Endothelial cell (in vitro differentiated cells): ENCODE measurements at regions not wholly inside any gene's neighbourhood (a gene's known extent, or its start where the extent isn't known, plus 50 kb on each side); places are given as distances from the start of the nearest gene placed in this dataset.

ENCODE experiments used
- DNase-seq: peaks from one replicate; pipeline ENCODE4 v3.0.0; 2021; ENCODE audit warnings: low spot score
- H3K27ac Mint-ChIP-seq: one replicate; pipeline ENCODE4 v1.8.0; 2021; ENCODE audit warnings: mixed read lengths, inconsistent platforms; ENCODE audit not compliant: unreplicated experiment
- H3K27me3 Mint-ChIP-seq: one replicate; pipeline ENCODE4 v1.8.0; 2021; ENCODE audit warnings: mild to moderate bottlenecking, moderate library complexity, mixed read lengths, inconsistent platforms; ENCODE audit not compliant: unreplicated experiment
- H3K36me3 Mint-ChIP-seq: one replicate; pipeline ENCODE4 v1.8.0; 2021; ENCODE audit warnings: mild to moderate bottlenecking, low read depth, mixed read lengths, inconsistent platforms; ENCODE audit not compliant: unreplicated experiment
- H3K4me1 Mint-ChIP-seq: one replicate; pipeline ENCODE4 v1.8.0; 2021; ENCODE audit warnings: mild to moderate bottlenecking, mixed read lengths, inconsistent platforms; ENCODE audit not compliant: unreplicated experiment
- H3K4me3 Mint-ChIP-seq: one replicate; pipeline ENCODE4 v1.8.0; 2021; ENCODE audit warnings: mild to moderate bottlenecking, mixed read lengths, inconsistent platforms; ENCODE audit not compliant: unreplicated experiment
- H3K9me3 Mint-ChIP-seq: one replicate; pipeline ENCODE4 v1.8.0; 2021; ENCODE audit warnings: mixed read lengths, inconsistent platforms; ENCODE audit not compliant: unreplicated experiment
- TF ChIP-seq, protein P1 (sequence below): fragments of 200-600 bp; sonication (generic); IDR thresholded peaks from one replicate; pipeline ENCODE4 v1.5.0; 2021; ENCODE audit warnings: antibody characterized with exemption; ENCODE audit not compliant: unreplicated experiment

DNA sequence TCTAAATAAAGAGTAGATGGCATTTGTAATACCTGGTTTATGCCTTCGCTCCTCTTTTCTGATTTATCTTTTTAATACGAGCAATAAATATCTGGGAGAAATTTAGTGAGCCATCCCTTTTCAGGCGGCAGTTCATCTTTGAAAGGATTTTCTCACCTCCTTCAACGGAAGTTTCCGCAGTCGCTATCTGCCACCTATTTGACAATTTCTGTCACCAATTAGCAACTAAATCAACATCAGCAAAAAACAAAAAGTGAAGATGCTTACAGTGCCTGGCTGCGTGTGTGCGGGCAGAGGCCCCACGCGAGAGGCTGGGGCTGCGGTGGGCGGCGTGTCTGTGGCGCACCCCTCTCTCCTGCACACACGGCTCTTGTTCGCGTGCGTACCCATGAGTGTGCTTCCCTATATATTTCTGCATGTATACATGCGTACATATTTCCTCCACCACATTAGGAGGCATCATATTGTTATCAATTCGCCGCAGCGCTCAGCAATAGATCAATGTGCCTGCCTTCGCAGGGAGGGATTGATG lies 117.3 kb upstream of the BARHL2 start:
- peaks cover 20% of the 10 kb centered on the region for H3K4me1 Mint-ChIP-seq
- peaks cover 6% of the 10 kb centered on the region for H3K36me3 Mint-ChIP-seq
- no peak for DNase-seq
- no peaks in the 10 kb centered on the region for H3K9me3 Mint-ChIP-seq
- TF ChIP-seq, protein P1, sequence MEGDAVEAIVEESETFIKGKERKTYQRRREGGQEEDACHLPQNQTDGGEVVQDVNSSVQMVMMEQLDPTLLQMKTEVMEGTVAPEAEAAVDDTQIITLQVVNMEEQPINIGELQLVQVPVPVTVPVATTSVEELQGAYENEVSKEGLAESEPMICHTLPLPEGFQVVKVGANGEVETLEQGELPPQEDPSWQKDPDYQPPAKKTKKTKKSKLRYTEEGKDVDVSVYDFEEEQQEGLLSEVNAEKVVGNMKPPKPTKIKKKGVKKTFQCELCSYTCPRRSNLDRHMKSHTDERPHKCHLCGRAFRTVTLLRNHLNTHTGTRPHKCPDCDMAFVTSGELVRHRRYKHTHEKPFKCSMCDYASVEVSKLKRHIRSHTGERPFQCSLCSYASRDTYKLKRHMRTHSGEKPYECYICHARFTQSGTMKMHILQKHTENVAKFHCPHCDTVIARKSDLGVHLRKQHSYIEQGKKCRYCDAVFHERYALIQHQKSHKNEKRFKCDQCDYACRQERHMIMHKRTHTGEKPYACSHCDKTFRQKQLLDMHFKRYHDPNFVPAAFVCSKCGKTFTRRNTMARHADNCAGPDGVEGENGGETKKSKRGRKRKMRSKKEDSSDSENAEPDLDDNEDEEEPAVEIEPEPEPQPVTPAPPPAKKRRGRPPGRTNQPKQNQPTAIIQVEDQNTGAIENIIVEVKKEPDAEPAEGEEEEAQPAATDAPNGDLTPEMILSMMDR = no peak
- peaks cover 12% of the 10 kb centered on the region for H3K27me3 Mint-ChIP-seq
- H3K27ac Mint-ChIP-seq = no peak overlapping the region
- H3K4me3 Mint-ChIP-seq = no peak overlapping the region

DNA sequence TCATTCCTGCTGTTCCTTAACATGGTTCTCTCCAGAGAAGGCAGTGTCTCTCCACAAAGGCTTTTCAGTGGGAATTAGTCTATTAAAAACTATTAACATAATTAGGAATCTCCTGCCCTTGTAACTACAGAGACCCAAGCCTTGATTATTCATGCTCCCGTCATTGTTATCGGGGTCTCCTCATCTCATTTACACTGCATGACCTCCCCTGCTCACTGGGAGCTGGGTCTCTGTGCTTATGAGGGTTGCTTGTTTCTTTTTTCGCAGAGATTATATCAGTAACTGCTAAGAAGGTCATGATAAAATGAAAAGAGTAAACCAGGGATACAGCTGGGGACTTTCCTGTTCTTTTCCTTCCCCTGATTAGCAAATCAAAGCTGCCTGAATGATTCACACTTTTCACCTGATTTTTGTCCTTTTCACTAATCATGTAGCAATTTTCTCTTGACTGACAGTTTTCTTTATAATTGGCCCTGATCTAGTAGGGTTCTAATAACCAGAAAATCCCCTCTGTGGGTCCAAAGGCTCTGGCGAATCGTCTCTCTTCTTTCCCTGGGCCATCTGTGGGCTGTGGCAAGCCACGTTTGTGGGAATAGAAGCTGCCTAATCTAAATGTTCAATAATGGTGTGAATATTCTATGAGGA lies 116.5 kb upstream of the BARHL2 start:
- H3K27ac Mint-ChIP-seq = no peak overlapping the region
- peaks cover 20% of the 10 kb centered on the region for H3K4me1 Mint-ChIP-seq
- TF ChIP-seq, protein P1 = no peak
- DNase-seq = no peak
- H3K36me3 Mint-ChIP-seq = peaks cover 6% of the 10 kb centered on the region
- no peaks in the 10 kb centered on the region for H3K9me3 Mint-ChIP-seq
- no peak overlapping the region for H3K4me3 Mint-ChIP-seq
- peaks cover 11% of the 10 kb centered on the region for H3K27me3 Mint-ChIP-seq

DNA sequence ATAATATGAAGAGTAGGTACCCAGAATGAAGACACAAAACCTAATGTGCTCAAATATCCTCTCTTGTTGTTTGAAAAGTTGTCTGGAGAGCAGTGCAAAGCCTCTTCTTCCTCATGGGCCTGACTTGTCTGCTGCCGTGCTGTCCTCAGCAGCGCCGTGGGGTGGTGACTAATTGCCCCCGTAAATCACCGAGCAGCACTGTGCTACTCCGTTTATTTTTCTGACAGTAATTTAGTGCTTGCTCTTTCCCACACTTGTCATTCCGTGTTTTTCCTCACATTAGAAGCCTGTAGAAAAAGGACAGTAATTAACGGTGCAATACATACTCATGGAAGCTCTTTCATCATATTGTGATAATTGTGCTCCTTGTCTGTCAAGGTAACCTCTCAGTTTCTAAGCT lies 114.8 kb upstream of the BARHL2 start:
- peaks cover 8% of the 10 kb centered on the region for H3K27me3 Mint-ChIP-seq
- DNase-seq = no peak
- no peak overlapping the region for H3K4me3 Mint-ChIP-seq
- H3K27ac Mint-ChIP-seq = no peak overlapping the region
- TF ChIP-seq, protein P1 = no peak
- H3K9me3 Mint-ChIP-seq = no peaks in the 10 kb centered on the region
- peaks cover 20% of the 10 kb centered on the region for H3K4me1 Mint-ChIP-seq
- peaks cover 6% of the 10 kb centered on the region for H3K36me3 Mint-ChIP-seq

DNA sequence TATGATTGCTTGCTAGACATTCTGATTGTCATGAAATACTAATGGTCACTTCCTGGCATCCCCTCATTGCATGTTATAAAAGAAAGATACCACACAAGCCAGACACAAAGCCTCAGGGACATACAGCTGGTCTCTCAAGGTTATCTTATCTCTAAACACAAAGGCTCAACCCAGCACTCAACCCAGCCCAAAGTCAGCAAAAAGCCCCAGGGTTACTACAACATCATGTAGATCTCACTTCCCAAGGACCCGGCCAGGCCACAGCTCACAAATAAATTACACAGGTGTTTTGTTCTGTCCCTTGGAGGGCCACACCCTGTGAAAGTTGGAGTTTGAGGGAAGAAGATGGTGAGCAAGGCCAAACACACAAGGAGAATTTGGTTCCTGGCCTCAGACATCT lies 109.7 kb upstream of the BARHL2 start:
- DNase-seq = no peak
- H3K4me3 Mint-ChIP-seq = no peak overlapping the region
- no peaks in the 10 kb centered on the region for H3K9me3 Mint-ChIP-seq
- H3K4me1 Mint-ChIP-seq = no peaks in the 10 kb centered on the region
- no peaks in the 10 kb centered on the region for H3K27me3 Mint-ChIP-seq
- H3K27ac Mint-ChIP-seq = no peak overlapping the region
- H3K36me3 Mint-ChIP-seq = no peaks in the 10 kb centered on the region
- TF ChIP-seq, protein P1 = no peak

DNA sequence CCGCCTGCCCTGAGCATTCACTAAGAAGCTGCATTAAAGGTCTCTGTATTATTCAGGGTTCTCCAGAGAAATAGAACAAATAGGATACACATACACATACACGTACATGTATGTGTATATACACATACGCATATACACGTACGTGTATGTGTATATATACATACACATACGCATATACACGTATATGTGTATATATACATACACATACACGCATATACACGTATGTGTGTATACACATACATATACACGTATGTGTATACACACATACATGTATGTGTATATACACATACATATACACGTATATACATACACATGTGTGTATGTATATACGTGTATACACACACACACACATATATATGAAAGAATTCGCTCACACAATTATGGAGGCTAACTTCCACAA lies 108.9 kb upstream of the BARHL2 start:
- DNase-seq = no peak
- Mint-ChIP-seq H3K36me3 (no peaks in the 10 kb centered on the region), H3K27me3 (no peaks in the 10 kb centered on the region), H3K9me3 (no peaks in the 10 kb centered on the region), H3K4me3 (no peak overlapping the region), H3K27ac (no peak overlapping the region), H3K4me1 (no peaks in the 10 kb centered on the region)
- TF ChIP-seq, protein P1 = no peak
